ENCODE measurements at regions not wholly inside any gene's neighbourhood (a gene's known extent, or its start where the extent isn't known, plus 50 kb on each side); places are given as distances from the start of the nearest gene placed in this dataset.

DNA sequence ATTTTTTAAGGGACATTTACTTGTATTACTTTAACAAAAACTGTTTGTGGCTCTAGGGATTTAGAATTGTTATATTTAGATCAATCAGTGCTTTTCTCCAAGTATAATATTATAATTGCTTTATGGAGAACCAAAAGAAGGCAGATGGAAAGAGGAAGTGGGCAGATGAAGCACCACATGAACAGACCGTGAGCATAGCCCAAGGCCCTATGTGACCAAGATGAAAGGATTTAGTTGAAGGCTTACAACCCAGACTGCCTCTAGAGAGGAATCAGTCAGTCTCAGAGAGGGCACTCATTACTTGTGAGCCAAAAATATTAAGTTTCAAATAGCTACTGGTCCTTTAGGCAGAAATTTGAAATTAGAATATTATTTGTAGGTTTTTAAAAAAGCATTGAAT is 102.3 kb upstream of the IMPG1 start:
- Histone ChIP-seq H3K4me1 (ENCODE audit: insufficient read depth, low read length) (no peaks in the 10 kb centered on the region), H3K36me3 (ENCODE audit: insufficient read depth, low read length) (no peaks in the 10 kb centered on the region), H3K27ac (ENCODE audit: low read depth in 1 of 2, low read length in 2 of 2) (no peak overlapping the region), H3K27me3 (ENCODE audit: control insufficient read depth in 1 of 2, insufficient read depth in 2 of 2, low read length in 2 of 2) (no peaks in the 10 kb centered on the region), H3K9me3 (ENCODE audit: control insufficient read depth in 1 of 2, insufficient read depth in 1 of 2, low read length in 2 of 2) (no peaks in the 10 kb centered on the region), H3K4me3 (ENCODE audit: low read length) (no peak overlapping the region)
- Mint-ChIP-seq H3K4me1 (ENCODE audit: low read depth) (no peaks in the 10 kb centered on the region), H3K4me3 (no peak overlapping the region), H3K27me3 (no peaks in the 10 kb centered on the region), H3K27ac (no peak overlapping the region), H3K9me3 (peaks cover 19% of the 10 kb centered on the region), H3K36me3 (ENCODE audit: low read depth) (no peaks in the 10 kb centered on the region)
- POLR2A ChIA-PET, result no interaction called here
- intact Hi-C loops (cut with DNase I, micrococcal nuclease), result no loop called here
- no peak for TF ChIP-seq CTCF (IDR thresholded peaks at IDR 0.05)
- no peak for DNase-seq
- CTCF ChIA-PET, result no interaction called here
- no peak for ATAC-seq (ENCODE audit: poor library complexity)

- ATAC-seq (ENCODE audit: poor library complexity) (no peak), DNase-seq (no peak)
- no peaks in the 10 kb centered on the region for H3K27me3 Mint-ChIP-seq
- no peaks in the 10 kb centered on the region for H3K27me3 ChIP-seq (ENCODE audit: control insufficient read depth in 1 of 2, insufficient read depth in 2 of 2, low read length in 2 of 2)
- H3K9me3 ChIP-seq (ENCODE audit: control insufficient read depth in 1 of 2, insufficient read depth in 1 of 2, low read length in 2 of 2), result peaks cover 4 to 18% of the 10 kb centered on the region in 2 experiments
- no peaks in the 10 kb centered on the region for H3K36me3 Mint-ChIP-seq (ENCODE audit: low read depth)
- intact Hi-C loops (cut with DNase I, micrococcal nuclease), result no loop called here
- CTCF ChIA-PET, result no interaction called here
- no peak overlapping the region for H3K4me3 ChIP-seq (ENCODE audit: low read length)
- TF ChIP-seq CTCF (IDR thresholded peaks at IDR 0.05), result no peak
- no peak overlapping the region for H3K27ac ChIP-seq (ENCODE audit: low read depth in 1 of 2, low read length in 2 of 2)
- POLR2A ChIA-PET, result no interaction called here
- H3K4me3 Mint-ChIP-seq, result no peak overlapping the region
- no peak overlapping the region for H3K27ac Mint-ChIP-seq
- H3K4me1 Mint-ChIP-seq (ENCODE audit: low read depth), result no peaks in the 10 kb centered on the region
- H3K9me3 Mint-ChIP-seq, result peaks cover 17% of the 10 kb centered on the region
- H3K36me3 ChIP-seq (ENCODE audit: insufficient read depth, low read length), result no peaks in the 10 kb centered on the region
- H3K4me1 ChIP-seq (ENCODE audit: insufficient read depth, low read length), result no peaks in the 10 kb centered on the region
These were observed 94.4 kb upstream of the IMPG1 start for GRCh38 chr6:76166874-76167273.

DNA sequence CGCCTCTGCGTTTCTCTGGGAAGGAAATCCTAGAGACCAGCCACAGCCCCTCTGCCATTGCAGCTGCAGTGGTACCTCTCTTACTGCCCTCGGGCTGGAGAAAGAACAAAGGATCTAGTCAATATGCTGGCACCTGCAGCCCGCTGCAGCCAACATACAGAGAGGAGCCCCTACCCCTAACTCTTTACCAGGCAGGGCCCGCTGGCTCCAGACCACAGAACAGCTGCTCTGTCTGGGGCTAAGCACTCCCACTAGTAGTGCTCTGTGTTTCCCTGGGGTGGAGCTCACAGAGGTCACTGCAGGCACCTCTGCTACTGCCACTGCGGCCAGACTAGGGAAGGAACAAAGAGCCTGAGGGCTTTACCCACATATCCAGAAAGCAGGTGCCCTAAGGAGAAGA is 93.8 kb upstream of the IMPG1 start:
- no peaks in the 10 kb centered on the region for H3K4me1 Mint-ChIP-seq (ENCODE audit: low read depth)
- ATAC-seq (ENCODE audit: poor library complexity) (no peak), DNase-seq (no peak)
- ChIA-PET POLR2A (no interaction called here), CTCF (no interaction called here)
- Histone ChIP-seq H3K4me1 (ENCODE audit: insufficient read depth, low read length) (no peaks in the 10 kb centered on the region), H3K9me3 (ENCODE audit: control insufficient read depth in 1 of 2, insufficient read depth in 1 of 2, low read length in 2 of 2) (peaks cover 4 to 18% of the 10 kb centered on the region in 2 experiments), H3K4me3 (ENCODE audit: low read length) (no peak overlapping the region), H3K27ac (ENCODE audit: low read depth in 1 of 2, low read length in 2 of 2) (no peak overlapping the region), H3K36me3 (ENCODE audit: insufficient read depth, low read length) (no peaks in the 10 kb centered on the region), H3K27me3 (ENCODE audit: control insufficient read depth in 1 of 2, insufficient read depth in 2 of 2, low read length in 2 of 2) (no peaks in the 10 kb centered on the region)
- no peak overlapping the region for H3K27ac Mint-ChIP-seq
- TF ChIP-seq CTCF (IDR thresholded peaks at IDR 0.05), result no peak
- intact Hi-C loops (cut with DNase I, micrococcal nuclease), result no loop called here
- H3K36me3 Mint-ChIP-seq (ENCODE audit: low read depth), result no peaks in the 10 kb centered on the region
- no peak overlapping the region for H3K4me3 Mint-ChIP-seq
- peaks cover 15% of the 10 kb centered on the region for H3K9me3 Mint-ChIP-seq
- no peaks in the 10 kb centered on the region for H3K27me3 Mint-ChIP-seq
